Mucosa of rectum (tissue), 2 donors: ENCODE measurements at regions not wholly inside any gene's neighbourhood (a gene's known extent, or its start where the extent isn't known, plus 50 kb on each side); places are given as distances from the start of the nearest gene placed in this dataset.

ENCODE experiments used
- H3K27ac ChIP-seq, 2 donors: one replicate each; pipeline ENCODE4 v1.7.0; 2013; ENCODE audit warnings: inconsistent platforms in 2 of 2, low read depth in 2 of 2, low read length in 2 of 2
- H3K27me3 ChIP-seq, 2 donors: one replicate each; pipeline ENCODE4 v1.7.0; 2013; ENCODE audit warnings: low read length in 2 of 2; ENCODE audit not compliant: control insufficient read depth in 2 of 2, insufficient read depth in 2 of 2
- H3K36me3 ChIP-seq, 2 donors: one replicate each; pipeline ENCODE4 v1.7.0; 2013; ENCODE audit warnings: low read length in 2 of 2; ENCODE audit not compliant: control insufficient read depth in 2 of 2, insufficient read depth in 2 of 2
- H3K4me1 ChIP-seq, 2 donors: one replicate each; pipeline ENCODE4 v1.7.0; 2013; ENCODE audit warnings: low read length in 2 of 2, mild to moderate bottlenecking in 1 of 2; ENCODE audit not compliant: control insufficient read depth in 2 of 2, insufficient read depth in 2 of 2
- H3K4me3 ChIP-seq, 2 donors: one replicate each; pipeline ENCODE4 v1.7.0; 2013; ENCODE audit warnings: low read length in 2 of 2
- H3K9ac ChIP-seq, 2 donors: one replicate each; pipeline ENCODE4 v1.7.0; 2013; ENCODE audit warnings: low read length in 2 of 2, low read depth in 1 of 2, mild to moderate bottlenecking in 1 of 2
- H3K9me3 ChIP-seq, 2 donors: one replicate each; pipeline ENCODE4 v1.7.0; 2013; ENCODE audit warnings: low read length in 2 of 2; ENCODE audit not compliant: control insufficient read depth in 2 of 2
- donor health status: healthy.
- donor health status: Normal muscosa, but diverticular disease.

GRCh38 chr1:61585714-61586113 is 139.2 kb downstream of the TM2D1 start:
- Histone ChIP-seq H3K4me1 (peaks cover 0 to 3% of the 10 kb centered on the region in 2 donors), H3K9me3 (no peaks in the 10 kb centered on the region), H3K4me3 (no peak overlapping the region), H3K27ac (no peak overlapping the region), H3K27me3 (no peaks in the 10 kb centered on the region), H3K9ac (no peak overlapping the region), H3K36me3 (no peaks in the 10 kb centered on the region)

DNA sequence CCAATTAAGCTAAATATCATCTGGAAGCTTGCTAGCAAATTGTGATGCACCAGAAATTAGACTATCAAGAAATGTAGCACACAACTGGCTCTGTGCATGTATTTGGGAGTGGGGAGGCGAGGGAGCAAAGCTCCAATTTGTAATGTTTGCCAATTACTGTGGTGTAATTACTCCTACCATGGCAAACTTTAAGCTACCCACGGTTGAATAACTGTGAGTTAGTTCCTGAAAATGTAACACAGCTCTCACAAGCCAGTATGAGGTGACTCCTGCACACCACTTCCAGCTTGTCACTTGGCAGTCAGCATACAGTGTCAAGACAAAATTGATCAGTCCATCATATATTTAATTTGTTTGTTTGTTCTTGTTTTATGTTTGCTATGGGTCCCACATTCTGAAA is 141.2 kb downstream of the TM2D1 start:
- H3K27me3 ChIP-seq, result no peaks in the 10 kb centered on the region
- H3K9ac ChIP-seq, result no peak overlapping the region
- peaks cover 0 to 3% of the 10 kb centered on the region in 2 donors for H3K4me1 ChIP-seq
- no peaks in the 10 kb centered on the region for H3K9me3 ChIP-seq
- no peaks in the 10 kb centered on the region for H3K36me3 ChIP-seq
- H3K27ac ChIP-seq, result no peak overlapping the region
- no peak overlapping the region for H3K4me3 ChIP-seq

- Histone ChIP-seq H3K36me3 (no peaks in the 10 kb centered on the region), H3K4me3 (no peak overlapping the region), H3K9me3 (no peaks in the 10 kb centered on the region), H3K4me1 (peaks cover 0 to 3% of the 10 kb centered on the region in 2 donors), H3K27ac (no peak overlapping the region), H3K27me3 (no peaks in the 10 kb centered on the region), H3K9ac (no peak overlapping the region)
These were observed 143.7 kb downstream of the TM2D1 start for GRCh38 chr1:61581251-61581650.

DNA sequence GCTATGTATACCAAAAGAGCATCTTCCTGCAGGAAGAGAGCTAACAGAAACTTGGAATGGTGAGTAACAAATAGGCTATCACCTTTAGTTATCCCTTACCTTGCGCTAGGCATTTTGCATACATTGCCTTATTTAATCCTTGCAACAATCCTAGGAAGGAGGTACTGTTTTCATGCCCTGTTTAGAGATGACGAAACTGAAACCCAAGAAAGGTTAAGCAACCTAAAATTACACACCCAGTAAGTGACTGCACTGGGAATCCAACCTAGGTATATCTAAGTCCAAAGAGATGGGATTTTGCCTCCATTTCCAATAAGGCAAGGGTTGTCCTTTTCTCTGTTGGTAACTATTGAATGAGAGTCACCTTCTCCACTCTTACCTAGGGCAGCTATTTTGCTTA is 144.5 kb downstream of the TM2D1 start:
- H3K4me3 ChIP-seq, result no peak overlapping the region
- no peaks in the 10 kb centered on the region for H3K9me3 ChIP-seq
- peaks cover 0 to under 1% of the 10 kb centered on the region in 2 donors for H3K4me1 ChIP-seq
- no peak overlapping the region for H3K27ac ChIP-seq
- no peaks in the 10 kb centered on the region for H3K27me3 ChIP-seq
- no peak overlapping the region for H3K9ac ChIP-seq
- H3K36me3 ChIP-seq, result no peaks in the 10 kb centered on the region

- Histone ChIP-seq H3K4me1 (no peaks in the 10 kb centered on the region), H3K4me3 (no peak overlapping the region), H3K27me3 (no peaks in the 10 kb centered on the region), H3K27ac (no peak overlapping the region), H3K9ac (no peak overlapping the region), H3K36me3 (no peaks in the 10 kb centered on the region), H3K9me3 (no peaks in the 10 kb centered on the region)
These were observed 145.1 kb downstream of the TM2D1 start for GRCh38 chr1:61579802-61580201.

DNA sequence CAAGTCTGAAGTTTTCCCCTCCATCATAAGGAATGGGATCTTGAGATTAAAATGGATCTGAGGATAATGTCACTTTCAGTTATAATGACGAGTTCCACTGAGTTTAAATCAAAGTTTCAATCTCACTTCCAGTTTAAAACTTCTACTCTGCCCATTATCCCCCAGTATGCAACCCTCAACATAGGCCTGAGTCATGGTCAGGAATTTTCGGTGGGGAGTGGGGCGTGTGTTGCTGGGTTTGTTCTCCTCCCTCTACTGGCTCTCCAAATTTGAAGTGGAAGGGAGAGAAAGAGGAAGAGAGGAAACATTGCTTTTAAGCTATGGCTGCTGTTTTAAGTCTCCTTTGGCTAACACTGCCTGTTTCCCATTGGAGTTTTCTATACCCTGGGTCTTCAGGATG is 152.9 kb downstream of the TM2D1 start:
- Histone ChIP-seq H3K27me3 (no peaks in the 10 kb centered on the region), H3K9ac (no peak overlapping the region), H3K36me3 (no peaks in the 10 kb centered on the region), H3K9me3 (no peaks in the 10 kb centered on the region), H3K4me3 (no peak overlapping the region), H3K4me1 (no peaks in the 10 kb centered on the region), H3K27ac (no peak overlapping the region)

- Histone ChIP-seq H3K4me1 (no peaks in the 10 kb centered on the region), H3K4me3 (no peak overlapping the region), H3K9me3 (peaks cover 5 to 12% of the 10 kb centered on the region in 2 donors)
These were observed 154.8 kb downstream of the TM2D1 start for GRCh38 chr1:61570191-61570590.

DNA sequence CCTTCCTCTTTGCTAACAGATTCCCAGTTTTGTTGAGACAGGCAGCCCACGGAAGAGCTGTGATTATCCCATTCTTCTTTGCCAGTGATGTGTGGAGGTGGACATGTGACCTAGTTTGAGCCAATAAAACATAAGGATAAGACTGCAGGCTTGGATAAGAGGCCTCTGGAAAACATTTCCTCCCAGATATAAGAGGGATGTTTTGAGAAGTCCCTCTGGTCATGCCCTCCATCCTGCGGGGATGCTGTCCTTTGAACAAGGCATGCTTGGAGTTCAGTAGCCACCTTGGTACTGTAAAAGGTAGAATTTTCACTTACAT is 155.7 kb downstream of the TM2D1 start:
- no peaks in the 10 kb centered on the region for H3K36me3 ChIP-seq
- no peak overlapping the region for H3K9ac ChIP-seq
- peaks cover 5 to 15% of the 10 kb centered on the region in 2 donors for H3K9me3 ChIP-seq
- H3K4me1 ChIP-seq, result no peaks in the 10 kb centered on the region
- no peak overlapping the region for H3K4me3 ChIP-seq
- H3K27ac ChIP-seq, result no peak overlapping the region
- H3K27me3 ChIP-seq, result no peaks in the 10 kb centered on the region

More at GRCh38 chr1:61570191-61570590, 154.8 kb downstream of the TM2D1 start:
- Histone ChIP-seq H3K27me3 (no peaks in the 10 kb centered on the region), H3K27ac (no peak overlapping the region), H3K36me3 (no peaks in the 10 kb centered on the region), H3K9ac (no peak overlapping the region)

- Histone ChIP-seq H3K4me3 (no peak overlapping the region), H3K4me1 (no peaks in the 10 kb centered on the region), H3K9me3 (peaks cover 5 to 15% of the 10 kb centered on the region in 2 donors), H3K27ac (no peak overlapping the region), H3K36me3 (no peaks in the 10 kb centered on the region), H3K27me3 (no peaks in the 10 kb centered on the region), H3K9ac (no peak overlapping the region)
These were observed 156.3 kb downstream of the TM2D1 start for GRCh38 chr1:61568460-61569302.

GRCh38 chr1:61566177-61566576 is 158.8 kb downstream of the TM2D1 start:
- Histone ChIP-seq H3K9me3 (peaks cover 5 to 17% of the 10 kb centered on the region in 2 donors), H3K4me3 (no peak overlapping the region), H3K27ac (no peak overlapping the region), H3K4me1 (no peaks in the 10 kb centered on the region), H3K36me3 (no peaks in the 10 kb centered on the region), H3K9ac (no peak overlapping the region), H3K27me3 (no peaks in the 10 kb centered on the region)
